Muscle of arm (tissue), 1 donor: ENCODE measurements at regions not wholly inside any gene's neighbourhood (a gene's known extent, or its start where the extent isn't known, plus 50 kb on each side); places are given as distances from the start of the nearest gene placed in this dataset.
"Not testable (repeated sequence)": the region's sequence is repeated elsewhere in the genome, so short reads cannot be mapped to it uniquely, and the experiment has no call there.

ENCODE experiments used
- DNase-seq: peaks from one replicate; pipeline ENCODE4 v3.0.0-alpha.2; 2013

DNA sequence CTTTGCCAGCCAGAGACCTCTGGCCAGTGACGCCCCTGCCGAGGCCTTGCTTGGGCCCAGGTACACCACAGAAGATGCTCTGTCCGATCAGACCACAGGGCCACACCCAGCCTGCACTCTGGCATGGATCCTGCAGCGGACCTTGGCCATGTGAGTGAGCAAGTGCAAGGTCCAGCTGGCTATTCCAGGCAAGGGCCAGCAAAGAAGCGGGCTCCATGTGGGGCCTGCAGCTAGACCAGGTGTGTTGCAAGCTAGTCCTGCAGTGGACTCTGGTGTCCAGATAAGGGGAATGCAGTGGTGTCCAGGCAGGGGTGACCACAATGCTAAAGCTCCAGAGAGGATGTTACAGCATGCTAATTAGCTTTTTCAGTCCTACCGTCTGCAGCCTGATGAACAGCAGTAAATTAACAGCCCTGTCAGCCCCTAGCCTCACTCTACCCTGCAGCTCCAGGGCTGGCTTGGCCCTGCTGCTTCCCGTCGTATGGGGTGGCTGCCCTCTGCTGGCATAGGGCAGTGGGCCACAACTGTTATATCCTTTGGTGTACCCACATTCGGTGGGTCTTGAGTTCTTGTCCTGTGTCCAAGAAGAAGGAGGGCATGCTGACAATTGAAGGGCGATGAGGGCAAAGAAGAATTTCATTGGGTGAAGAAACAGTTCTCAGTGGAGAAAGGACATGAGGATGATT, 284.5 kb upstream of the POU5F2 start:
- DNase-seq: no peak

DNA sequence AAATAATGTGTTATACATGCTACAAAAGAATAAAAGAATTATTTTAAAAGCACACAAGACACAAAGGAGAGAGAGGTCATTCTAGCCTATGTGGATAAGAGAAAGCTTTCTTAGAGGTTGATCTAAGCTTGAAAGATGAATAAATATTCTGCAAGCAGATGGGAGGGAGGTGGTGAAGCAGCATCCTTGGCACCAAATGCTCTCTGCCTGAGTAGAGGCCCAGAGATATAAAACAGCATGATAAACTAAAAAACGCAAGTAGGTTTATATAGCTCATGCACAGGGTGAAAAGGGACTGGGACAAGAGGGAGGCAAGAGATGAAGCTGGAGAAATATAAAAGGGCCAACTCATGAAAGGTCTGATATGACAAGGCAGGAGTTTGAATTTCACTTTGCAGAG, 283.2 kb upstream of the POU5F2 start:
- DNase-seq: no peak

DNA sequence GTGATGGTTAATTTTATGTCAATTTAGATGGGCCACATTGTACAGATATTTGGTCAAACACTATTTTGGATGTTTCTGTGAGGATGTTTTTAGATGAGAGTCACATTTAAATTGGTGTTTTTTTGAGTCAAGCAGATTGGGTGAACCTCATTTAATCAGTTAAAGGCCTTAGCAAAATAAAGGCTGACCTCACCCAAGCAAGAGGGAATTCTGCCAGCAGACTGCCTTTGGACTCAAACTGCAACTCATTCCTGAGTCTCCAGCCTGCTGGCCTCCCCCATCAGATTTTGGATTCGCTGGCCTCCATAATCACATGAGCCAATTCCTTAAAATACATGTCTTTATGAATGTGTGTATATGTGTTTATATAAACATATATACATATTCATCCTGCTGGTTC, 282.7 kb upstream of the POU5F2 start:
- no peak for DNase-seq

DNA sequence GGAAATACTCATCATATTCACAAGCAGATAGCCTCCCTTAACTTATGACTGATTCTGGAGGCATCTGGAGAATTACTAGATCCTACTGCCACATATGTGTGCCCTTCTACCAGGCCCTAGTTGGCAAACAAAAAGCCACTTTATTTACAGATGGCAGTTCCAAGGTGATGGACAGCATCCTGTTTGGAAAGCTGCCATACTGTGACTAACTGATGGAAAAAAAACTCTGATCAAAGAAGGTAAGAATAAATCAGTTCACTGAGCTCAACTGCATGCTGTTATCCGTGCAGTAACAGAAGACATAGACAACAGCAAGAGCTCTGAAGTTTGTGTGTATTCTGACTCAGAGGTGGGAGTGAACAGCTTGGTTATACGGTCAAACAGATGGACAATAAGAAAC, 279.8 kb upstream of the POU5F2 start:
- no peak for DNase-seq

DNA sequence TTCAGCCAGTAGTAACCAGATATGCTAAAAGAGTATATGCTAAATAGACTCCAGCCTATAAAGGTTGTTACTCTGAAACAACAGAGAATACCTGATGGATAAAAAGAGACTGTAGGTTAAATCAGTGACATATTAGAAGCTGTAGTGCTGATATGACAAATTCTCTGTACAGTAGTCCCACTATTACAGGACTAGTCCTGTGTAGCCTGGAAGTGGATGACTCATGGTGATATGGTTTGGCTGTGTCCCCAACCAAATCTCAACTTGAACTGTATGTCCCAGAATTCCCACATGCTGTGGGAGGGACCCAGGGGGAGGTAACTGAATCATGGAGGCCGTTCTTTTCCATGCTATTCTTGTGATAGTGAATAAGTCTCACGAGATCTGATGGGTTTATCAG, 276.2 kb upstream of the POU5F2 start:
- no peak for DNase-seq

DNA sequence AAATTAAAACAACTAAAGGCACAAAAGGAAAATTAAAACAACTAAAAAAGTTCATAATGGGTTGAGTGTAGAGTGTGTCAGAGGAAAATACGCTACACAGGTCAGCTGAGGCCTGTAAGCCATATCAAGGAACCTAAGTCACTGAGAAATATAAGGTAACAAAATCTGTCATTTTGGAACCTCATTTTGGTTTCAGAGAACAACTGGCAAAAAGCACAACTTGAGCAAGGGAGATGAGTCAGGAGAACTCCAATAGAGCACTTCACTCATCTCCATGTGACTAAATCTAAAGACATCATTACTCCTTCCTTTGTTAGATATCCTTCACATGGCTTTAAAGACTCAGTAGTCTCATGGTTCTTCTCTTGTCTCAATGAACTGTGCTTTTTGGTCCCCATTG, 269.4 kb upstream of the POU5F2 start:
- DNase-seq: no peak

DNA sequence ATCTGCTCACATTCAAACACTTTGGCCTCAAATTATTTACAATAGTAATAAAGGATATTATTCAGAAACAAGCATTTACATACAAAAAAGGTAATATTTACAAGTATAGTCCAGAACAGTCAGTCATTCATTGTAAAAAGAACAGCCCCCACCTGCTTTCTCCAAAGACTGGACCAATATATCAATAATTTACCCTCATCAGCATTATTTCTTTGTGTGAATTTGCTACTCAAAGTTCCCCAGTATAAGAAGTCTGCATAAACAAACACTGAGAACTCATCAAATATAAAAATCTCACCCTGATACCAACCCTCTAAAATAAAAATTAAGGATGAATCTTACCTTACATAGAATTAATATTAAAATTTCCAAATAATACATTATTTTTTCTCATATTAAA, 267.8 kb upstream of the POU5F2 start:
- no peak for DNase-seq

DNA sequence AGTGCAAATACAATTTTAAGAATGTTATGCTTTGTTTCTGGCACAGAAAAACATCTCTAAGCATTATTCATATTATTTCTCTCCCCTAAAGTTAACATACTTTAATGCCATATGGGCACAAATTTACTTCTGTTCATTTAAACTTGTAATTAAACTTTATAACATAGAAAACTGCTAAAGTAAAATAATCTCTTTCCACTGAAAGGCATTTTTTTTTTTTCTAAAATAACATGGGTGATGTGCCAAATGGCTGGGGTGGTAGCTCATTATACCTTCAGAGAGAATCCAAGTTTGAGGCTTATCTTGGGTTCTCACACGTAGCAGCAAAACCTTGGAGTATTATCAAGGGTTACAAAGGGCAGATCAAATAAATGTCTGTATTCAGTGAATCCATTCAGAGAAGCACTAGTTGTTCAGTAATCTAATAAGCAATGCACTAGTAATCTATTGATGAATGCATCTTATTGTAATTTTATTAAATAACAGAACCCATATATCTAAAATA, 257.6 kb upstream of the POU5F2 start:
- no peak for DNase-seq

DNA sequence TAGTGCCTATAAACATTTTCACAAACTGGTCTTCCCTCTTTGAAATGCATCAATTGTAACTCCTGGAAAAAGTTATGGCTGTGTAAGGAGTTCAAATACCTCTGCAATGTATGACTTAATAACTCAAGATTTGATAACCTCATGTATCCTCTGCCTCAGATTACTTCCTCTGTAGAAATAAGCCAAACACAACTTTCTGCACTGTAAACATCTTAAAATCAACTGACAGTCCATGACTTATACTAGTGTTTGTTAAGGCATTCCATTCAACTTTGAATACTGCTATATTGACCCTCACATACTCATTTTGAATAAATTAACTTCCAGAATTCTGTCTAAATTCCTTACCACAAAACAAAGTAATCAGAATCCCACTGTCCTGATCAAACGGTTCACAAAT, 256.2 kb upstream of the POU5F2 start:
- DNase-seq: no peak

DNA sequence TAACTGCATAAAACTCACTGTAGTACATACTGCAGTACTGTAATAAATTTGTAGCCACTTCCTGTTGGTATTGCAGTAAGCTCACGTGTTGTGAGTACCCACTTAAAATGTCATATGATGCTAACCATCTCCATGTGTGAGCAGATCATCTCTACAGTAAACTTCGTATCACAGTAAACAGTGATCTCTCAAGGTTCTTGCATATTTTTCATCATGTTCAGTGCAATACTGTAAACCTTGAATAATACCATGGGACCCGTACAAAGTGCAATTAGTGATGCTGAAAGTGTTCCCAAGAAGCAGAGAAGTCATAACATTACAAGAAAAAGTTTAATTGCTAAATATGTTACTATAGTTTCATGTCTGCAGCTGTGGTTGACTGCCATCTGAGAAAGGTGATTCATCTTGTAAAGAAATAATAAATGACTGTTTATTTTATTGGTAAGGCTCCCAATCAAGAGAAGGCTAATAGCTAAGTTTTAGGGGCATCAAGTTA, 253.8 kb upstream of the POU5F2 start:
- DNase-seq: no peak

DNA sequence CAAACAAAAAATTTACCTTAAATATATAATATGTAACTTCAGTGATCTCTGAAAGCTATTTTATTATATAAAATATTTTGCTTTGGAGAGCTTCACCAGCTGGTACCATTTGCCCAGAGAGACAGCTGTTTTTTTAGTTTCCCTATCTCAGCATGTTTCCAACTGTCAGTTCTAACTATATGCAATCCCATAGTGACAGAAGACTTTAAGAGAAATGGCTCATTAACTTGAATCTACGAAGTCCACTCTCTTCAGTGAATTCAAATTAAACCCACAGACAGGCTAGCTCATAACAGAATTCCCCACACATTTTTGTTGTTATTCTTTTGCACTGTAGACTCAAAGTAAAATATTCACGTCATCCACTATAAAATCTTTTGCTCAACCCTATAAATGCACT, 251.8 kb upstream of the POU5F2 start:
- no peak for DNase-seq

DNA sequence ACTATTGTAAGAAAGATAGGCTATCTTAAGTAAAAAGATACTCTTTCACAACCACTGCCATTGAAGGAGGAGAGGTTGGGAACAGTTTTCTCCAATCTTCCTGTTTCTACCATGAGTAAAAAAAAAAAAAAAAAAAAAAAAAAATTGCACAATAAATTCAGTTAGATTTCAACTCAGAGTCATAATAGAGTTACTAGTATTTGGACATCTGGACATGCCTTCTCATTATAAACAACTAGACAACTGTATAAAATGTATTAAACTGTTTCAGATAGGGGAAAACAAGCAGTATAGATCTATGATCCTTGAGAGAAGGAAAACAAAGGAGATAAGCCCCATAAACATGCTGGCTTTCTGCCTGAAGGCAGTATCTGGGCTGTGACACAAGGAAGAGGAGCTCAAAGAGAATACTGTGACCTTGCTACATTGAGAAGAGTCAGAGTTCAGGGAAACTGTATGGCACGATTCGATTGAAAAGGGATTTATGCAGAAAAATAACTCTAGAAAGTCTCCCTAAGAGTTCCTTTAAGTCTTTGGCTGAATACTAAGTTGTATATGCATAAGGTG, 249.2 kb upstream of the POU5F2 start:
- no peak for DNase-seq

DNA sequence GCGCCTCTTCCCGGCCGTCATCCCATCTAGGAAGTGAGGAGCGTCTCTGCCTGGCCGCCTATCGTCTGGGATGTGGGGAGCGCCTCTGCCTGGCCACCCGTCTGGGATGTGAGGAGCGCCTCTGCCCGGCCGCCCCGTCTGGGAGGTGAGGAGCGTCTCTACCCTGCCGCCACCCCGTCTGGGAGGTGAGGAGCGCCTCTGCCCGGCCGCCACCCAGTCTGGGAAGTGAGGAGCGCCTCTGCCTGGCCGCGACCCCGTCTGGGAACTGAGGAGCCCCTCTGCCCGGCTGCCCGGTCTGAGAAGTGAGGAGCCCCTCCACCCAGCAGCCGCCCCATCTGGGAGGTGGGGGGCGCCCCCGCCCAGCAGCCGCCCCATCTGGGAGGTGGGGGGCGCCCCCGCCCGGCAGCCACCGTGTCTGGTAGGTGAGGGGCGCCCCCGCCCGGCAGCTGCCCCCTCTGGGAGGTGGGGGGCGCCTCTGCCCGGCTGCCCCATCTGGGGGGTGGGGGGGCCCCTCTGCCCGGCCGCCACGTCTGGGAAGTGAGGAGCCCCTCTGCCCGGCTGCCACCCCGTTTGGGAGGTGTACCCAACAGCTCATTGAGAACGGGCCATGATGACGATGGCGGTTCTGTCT, 244.7 kb upstream of the POU5F2 start:
- DNase-seq: not testable (repeated sequence)

DNA sequence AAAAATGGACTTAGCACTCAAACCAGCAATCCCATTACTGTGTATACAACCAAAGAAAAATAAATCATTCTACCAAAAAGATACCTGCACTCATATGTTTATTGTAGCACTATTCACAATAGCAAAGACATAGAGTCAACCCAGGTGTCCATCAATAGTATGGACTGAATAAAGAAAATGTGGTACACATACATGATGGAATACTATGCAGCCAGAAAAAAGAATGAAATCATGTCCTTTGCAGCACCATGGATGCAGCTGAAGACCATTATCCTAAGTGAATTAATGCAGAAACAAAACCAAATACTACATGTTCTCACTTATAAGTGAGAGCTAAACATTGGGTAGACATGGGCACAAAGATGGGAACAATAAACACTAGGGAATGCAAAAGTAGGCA, 236.8 kb upstream of the POU5F2 start:
- no peak for DNase-seq

DNA sequence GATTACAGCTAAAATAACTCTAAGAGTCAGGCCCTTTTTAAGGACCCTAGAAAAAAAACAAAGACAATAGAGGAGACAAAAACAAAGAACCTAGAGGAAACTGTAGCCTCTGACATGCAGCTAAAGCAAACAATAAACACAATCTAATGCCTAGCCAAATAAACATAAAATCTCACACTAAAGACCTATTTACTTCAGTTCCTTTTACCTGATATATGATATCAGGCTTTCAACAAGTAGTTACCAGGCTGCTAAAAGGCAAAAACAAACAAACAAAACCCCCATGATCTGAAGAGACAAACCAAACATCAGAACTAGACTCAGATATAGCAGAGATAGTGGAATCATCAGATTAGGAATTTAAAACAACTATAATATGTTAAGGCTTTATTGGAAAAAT, 226.5 kb upstream of the POU5F2 start:
- DNase-seq: no peak

DNA sequence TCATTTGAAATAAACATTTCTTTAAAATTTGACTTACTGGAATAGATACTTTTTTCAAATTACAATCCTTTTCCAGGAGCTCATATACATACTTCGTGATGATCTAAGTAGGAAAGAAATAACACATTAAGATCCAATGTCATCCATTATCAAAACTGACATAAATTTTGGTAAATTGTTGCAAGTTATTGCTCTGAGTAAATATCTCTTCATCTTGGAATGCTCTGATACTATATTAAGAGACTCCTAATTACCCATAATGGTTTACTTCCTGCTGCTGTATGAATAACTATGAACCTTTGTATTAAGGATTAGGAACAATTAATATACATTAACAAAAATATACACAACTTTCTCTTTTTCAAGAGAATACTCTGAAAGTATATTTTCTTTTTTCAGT, 223.0 kb upstream of the POU5F2 start:
- no peak for DNase-seq

DNA sequence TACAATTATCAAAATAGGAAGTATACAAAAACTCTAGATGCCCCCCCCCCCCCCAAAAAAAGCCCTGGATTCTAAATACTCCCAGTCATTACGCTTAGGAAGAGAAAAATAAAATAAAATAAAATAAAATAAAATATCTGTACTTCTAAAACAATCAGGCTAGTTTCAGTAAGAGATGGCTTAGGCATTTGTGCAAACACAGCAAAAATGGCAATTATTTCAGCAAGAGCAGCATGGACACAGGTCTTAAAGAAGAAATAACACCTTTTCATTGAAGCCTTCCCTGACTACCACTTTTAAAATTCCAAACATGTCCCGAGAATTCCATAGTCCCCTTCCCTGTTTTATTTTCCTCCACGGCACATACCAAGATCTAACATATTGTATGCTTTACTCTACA, 218.6 kb upstream of the POU5F2 start:
- DNase-seq: no peak

DNA sequence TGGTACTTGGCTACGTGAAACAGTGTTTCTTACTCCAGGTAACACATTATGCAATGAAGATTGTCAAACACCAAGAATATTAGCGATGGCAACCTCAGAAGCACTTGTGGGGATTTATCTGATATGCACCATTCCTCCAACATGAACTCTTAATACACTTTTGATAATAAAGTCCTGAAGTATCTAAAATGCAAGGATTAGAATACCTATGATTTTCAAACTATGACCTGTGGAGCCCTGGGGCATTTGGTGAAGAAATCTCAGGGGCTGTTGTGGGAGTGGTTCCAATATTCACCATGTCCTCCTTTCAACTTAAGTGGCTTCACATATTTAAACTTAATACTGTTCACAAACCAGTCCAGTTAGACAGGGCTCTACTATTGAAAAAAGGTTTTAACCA, 214.6 kb upstream of the POU5F2 start:
- DNase-seq: no peak

DNA sequence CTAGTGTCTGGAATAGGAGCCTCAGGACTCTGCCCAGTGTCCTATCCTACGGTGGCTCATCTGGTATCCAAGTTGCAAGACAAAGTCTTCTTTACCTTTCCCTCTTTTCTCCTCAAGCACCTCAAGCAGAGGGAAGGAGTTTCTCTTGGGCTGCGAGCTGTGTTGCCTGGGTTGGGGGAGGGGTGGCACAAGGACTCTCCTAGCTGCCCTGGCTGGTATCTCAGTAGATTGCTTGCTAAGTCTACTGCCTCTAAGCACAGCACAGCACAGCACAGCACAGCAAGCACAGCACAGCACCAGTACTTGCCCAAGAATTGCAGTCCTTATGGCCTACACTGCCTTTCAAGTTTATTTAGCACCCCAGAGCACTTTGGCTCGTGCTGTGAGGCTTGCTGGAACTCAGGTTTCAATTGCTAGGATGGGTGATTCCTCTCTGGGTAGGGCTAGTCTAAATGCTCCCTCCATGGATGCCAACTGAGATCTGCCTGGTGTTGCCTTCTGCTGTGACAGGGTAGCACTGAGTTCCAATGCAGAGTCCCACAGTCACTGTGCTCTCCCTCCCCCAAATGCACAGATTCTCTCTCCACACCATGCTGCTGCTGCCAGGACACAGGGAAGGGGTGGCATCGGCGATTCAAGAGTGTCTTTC, 213.1 kb upstream of the POU5F2 start:
- DNase-seq: no peak

DNA sequence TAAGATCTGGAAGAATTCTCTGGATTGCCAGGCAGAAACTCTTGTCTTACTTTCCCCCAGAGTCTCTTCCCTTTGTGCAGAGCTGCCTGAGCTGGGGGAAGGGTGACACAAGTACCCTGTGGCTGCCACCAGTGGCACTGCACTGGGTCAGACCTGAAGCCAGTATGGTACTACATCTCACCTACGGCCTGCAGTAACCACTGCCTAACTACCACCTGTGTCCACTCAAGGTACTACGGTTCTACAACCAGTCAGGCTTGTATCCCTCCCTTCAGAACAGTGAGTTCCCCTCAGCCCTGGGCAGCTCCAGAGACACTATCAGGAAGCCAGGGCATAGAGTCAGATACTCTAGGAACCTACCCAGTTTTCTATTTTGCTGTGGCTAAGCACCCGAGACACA, 212.0 kb upstream of the POU5F2 start:
- DNase-seq: no peak

DNA sequence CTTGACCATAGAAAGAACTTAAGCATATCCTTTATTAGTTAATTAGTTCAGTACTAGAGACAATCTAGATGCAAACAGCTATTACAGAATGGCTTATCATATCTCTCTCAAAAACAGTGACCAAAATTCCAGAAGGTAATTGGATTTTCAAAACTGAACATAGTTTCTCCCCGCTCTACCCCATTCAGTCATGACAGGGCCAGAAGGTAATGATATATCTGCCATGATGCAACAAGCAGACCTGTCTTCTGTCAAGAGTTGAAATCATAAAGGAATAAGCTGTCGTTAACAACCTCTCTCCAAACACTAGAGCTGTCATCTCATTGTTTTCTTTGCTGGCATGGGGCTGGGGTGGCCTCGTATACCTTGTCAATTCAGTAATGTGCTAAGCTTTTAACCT, 200.5 kb upstream of the POU5F2 start:
- DNase-seq: no peak

DNA sequence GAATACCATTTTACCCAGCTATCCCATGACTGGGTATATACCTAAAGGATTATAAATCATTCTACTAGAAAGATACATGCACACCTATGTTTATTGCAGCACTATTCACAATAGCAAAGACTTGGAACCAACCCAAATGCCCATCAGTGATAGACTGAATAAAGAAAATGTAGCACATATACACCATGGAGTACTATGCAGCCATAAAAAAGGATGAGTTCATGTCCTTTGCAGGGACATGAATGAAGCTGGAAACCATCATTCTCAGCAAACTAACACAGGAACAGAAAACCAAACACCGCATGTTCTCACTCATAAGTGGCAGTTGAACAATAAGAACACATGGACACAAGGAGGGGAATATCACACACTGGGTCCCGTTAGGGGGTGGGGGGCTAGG, 191.9 kb upstream of the POU5F2 start:
- not testable (repeated sequence) for DNase-seq

DNA sequence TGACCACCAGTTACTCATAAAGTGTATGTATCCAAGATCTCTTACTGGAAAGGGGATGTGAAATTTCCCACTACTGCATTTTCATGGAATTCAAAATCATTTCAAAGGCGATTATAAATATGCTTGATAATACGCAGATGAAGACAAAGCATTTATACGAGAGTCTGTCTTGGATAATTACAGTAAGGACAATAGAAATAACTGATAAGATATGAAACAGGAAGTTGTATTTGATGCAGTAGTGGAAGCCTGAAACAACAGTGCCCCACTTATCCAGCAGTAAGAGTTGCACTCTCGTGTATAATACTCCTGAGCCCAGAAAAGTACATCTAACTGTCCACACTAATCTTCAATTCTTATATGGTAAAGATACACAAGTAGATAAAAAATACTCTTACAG, 188.7 kb upstream of the POU5F2 start:
- DNase-seq: no peak
